Naive thymus-derived CD8-positive, alpha-beta T cell (primary cell): ENCODE measurements at regions not wholly inside any gene's neighbourhood (a gene's known extent, or its start where the extent isn't known, plus 50 kb on each side); places are given as distances from the start of the nearest gene placed in this dataset.
"Not testable (repeated sequence)": the region's sequence is repeated elsewhere in the genome, so short reads cannot be mapped to it uniquely, and the experiment has no call there.

Experiments used
- ATAC-seq, 2 donors: fragments of 150-1000 bp; cut with Tn5 transposase in 1 of 2; sonication (Bioruptor Pico), chemical (Tn5 transposase) in 1 of 2; 1 replicate in 1 of 2; 2 replicates in 1 of 2; pipeline ENCODE4 v1.10.0; 2021; ENCODE audit warnings: mild to moderate bottlenecking in 2 of 2, moderate library complexity in 2 of 2
- POLR2A ChIA-PET: fragments of 350-600 bp; sonication (Branson Sonifier 250); formaldehyde crosslinking; loops from one replicate; lab custom pipeline; 2021; ENCODE audit warnings: antibody characterized with exemption; lab: Charles Lee
- DNase-seq, 10 donors: peaks; one replicate each; pipeline versions ENCODE4 v3.0.0 to v3.0.0-alpha.2; 2020 to 2022
- H3K27ac Mint-ChIP-seq, 10 donors: one replicate each; pipeline ENCODE4 v1.8.0; 2020 to 2022; ENCODE audit warnings: mild to moderate bottlenecking in 10 of 10, mixed read lengths in 10 of 10, moderate library complexity in 4 of 10, inconsistent platforms in 1 of 10
- H3K27me3 Mint-ChIP-seq, 5 donors: one replicate each; pipeline ENCODE4 v1.8.0; 2021 to 2022; ENCODE audit warnings: mixed read lengths in 5 of 5
- H3K36me3 Mint-ChIP-seq, 3 donors: one replicate each; pipeline ENCODE4 v1.8.0; 2020 to 2022; ENCODE audit warnings: mixed read lengths in 3 of 3, mild to moderate bottlenecking in 2 of 3, inconsistent platforms in 1 of 3
- H3K4me1 Mint-ChIP-seq, 4 donors: one replicate each; pipeline ENCODE4 v1.8.0; 2021 to 2022; ENCODE audit warnings: mixed read lengths in 4 of 4
- H3K4me3 Mint-ChIP-seq, 10 donors: one replicate each; pipeline ENCODE4 v1.8.0; 2020 to 2022; ENCODE audit warnings: mild to moderate bottlenecking in 10 of 10, mixed read lengths in 10 of 10, moderate library complexity in 6 of 10, inconsistent platforms in 1 of 10
- H3K9me3 Mint-ChIP-seq, 9 donors: one replicate each; pipeline ENCODE4 v1.8.0; 2020 to 2022; ENCODE audit warnings: mixed read lengths in 9 of 9, mild to moderate bottlenecking in 3 of 9, inconsistent platforms in 1 of 9, moderate library complexity in 1 of 9

- H3K4me3 Mint-ChIP-seq, result no peak overlapping the region
- ATAC-seq (no peak), DNase-seq (no peak)
- no peaks in the 10 kb centered on the region for H3K27me3 Mint-ChIP-seq
- POLR2A ChIA-PET, result no interaction called here
- H3K36me3 Mint-ChIP-seq, result peaks cover 0 to 8% (median 3%) of the 10 kb centered on the region in 3 donors
- H3K9me3 Mint-ChIP-seq, result peaks cover 0 to 8% (median 0%) of the 10 kb centered on the region in 9 donors
- H3K4me1 Mint-ChIP-seq, result peaks cover 0 to 2% (median 2%) of the 10 kb centered on the region in 4 donors
- no peak overlapping the region for H3K27ac Mint-ChIP-seq
Observed at GRCh38 chr5:39946356-39947045, 521.7 kb upstream of the DAB2 start.

- H3K9me3 Mint-ChIP-seq, result peaks cover 0 to 2% (median 0%) of the 10 kb centered on the region in 9 donors
- no peak for ATAC-seq
- POLR2A ChIA-PET, result no interaction called here
- H3K27me3 Mint-ChIP-seq, result no peaks in the 10 kb centered on the region
- no peak overlapping the region for H3K27ac Mint-ChIP-seq
- H3K4me3 Mint-ChIP-seq, result no peak overlapping the region
- H3K4me1 Mint-ChIP-seq, result peaks cover 0 to 2% (median 2%) of the 10 kb centered on the region in 4 donors
- no peak for DNase-seq
- peaks cover 0 to 2% (median 0%) of the 10 kb centered on the region in 3 donors for H3K36me3 Mint-ChIP-seq
Observed at GRCh38 chr5:39945870-39946269, 521.1 kb upstream of the DAB2 start.

GRCh38 chr5:39943811-39944210, 519.0 kb upstream of the DAB2 start:
- H3K27me3 Mint-ChIP-seq, result no peaks in the 10 kb centered on the region
- no peak overlapping the region for H3K4me3 Mint-ChIP-seq
- POLR2A ChIA-PET, result no interaction called here
- peaks cover 0 to 6% (median 0%) of the 10 kb centered on the region in 9 donors for H3K9me3 Mint-ChIP-seq
- ATAC-seq, result no peak
- DNase-seq, result no peak
- no peak overlapping the region for H3K27ac Mint-ChIP-seq
- no peaks in the 10 kb centered on the region for H3K4me1 Mint-ChIP-seq
- H3K36me3 Mint-ChIP-seq, result no peaks in the 10 kb centered on the region

- ATAC-seq (no peak), DNase-seq (no peak)
- Mint-ChIP-seq H3K4me3 (no peak overlapping the region), H3K36me3 (peaks cover 0 to 3% (median 0%) of the 10 kb centered on the region in 3 donors), H3K27ac (no peak overlapping the region), H3K9me3 (peaks cover 0 to 8% (median 0%) of the 10 kb centered on the region in 9 donors), H3K27me3 (peaks cover 0 to 5% (median 0%) of the 10 kb centered on the region in 5 donors), H3K4me1 (no peaks in the 10 kb centered on the region)
- POLR2A ChIA-PET, result no interaction called here
Observed at GRCh38 chr5:39942606-39943005, 517.8 kb upstream of the DAB2 start.

- POLR2A ChIA-PET, result no interaction called here
- no peak overlapping the region for H3K4me3 Mint-ChIP-seq
- no peak for ATAC-seq
Observed at GRCh38 chr5:39941416-39941815, 516.6 kb upstream of the DAB2 start.

GRCh38 chr5:39934830-39935229, 510.1 kb upstream of the DAB2 start:
- no peak overlapping the region for H3K4me3 Mint-ChIP-seq
- ATAC-seq, result no peak
- H3K27me3 Mint-ChIP-seq, result peaks cover 10 to 23% (median 16%) of the 10 kb centered on the region in 5 donors

More at GRCh38 chr5:39941416-39941815, 516.6 kb upstream of the DAB2 start:
- no peak overlapping the region for H3K27ac Mint-ChIP-seq
- H3K36me3 Mint-ChIP-seq, result peaks cover 0 to 3% (median 0%) of the 10 kb centered on the region in 3 donors
- no peak for DNase-seq
- peaks cover 0 to 8% (median 0%) of the 10 kb centered on the region in 9 donors for H3K9me3 Mint-ChIP-seq
- peaks cover 0 to 5% (median 4%) of the 10 kb centered on the region in 5 donors for H3K27me3 Mint-ChIP-seq
- no peaks in the 10 kb centered on the region for H3K4me1 Mint-ChIP-seq

GRCh38 chr5:39933061-39933460, 508.3 kb upstream of the DAB2 start:
- peaks cover 0 to 5% (median 0%) of the 10 kb centered on the region in 9 donors for H3K9me3 Mint-ChIP-seq
- POLR2A ChIA-PET, result no interaction called here
- no peak overlapping the region for H3K27ac Mint-ChIP-seq
- no peaks in the 10 kb centered on the region for H3K4me1 Mint-ChIP-seq
- H3K27me3 Mint-ChIP-seq, result peaks cover 11 to 26% (median 17%) of the 10 kb centered on the region in 5 donors
- no peak for DNase-seq
- no peak for ATAC-seq
- H3K36me3 Mint-ChIP-seq, result no peaks in the 10 kb centered on the region
- H3K4me3 Mint-ChIP-seq, result no peak overlapping the region

More at GRCh38 chr5:39934830-39935229, 510.1 kb upstream of the DAB2 start:
- H3K27ac Mint-ChIP-seq, result no peak overlapping the region
- H3K4me1 Mint-ChIP-seq, result no peaks in the 10 kb centered on the region
- peaks cover 0 to 3% (median 0%) of the 10 kb centered on the region in 3 donors for H3K36me3 Mint-ChIP-seq
- no peak for DNase-seq
- peaks cover 0 to 8% (median 0%) of the 10 kb centered on the region in 9 donors for H3K9me3 Mint-ChIP-seq
- POLR2A ChIA-PET, result no interaction called here

- no peaks in the 10 kb centered on the region for H3K4me1 Mint-ChIP-seq
- POLR2A ChIA-PET, result no interaction called here
- peaks cover 0 to 1% (median 0%) of the 10 kb centered on the region in 9 donors for H3K9me3 Mint-ChIP-seq
- DNase-seq (no peak), ATAC-seq (no peak)
- H3K27ac Mint-ChIP-seq, result no peak overlapping the region
- H3K27me3 Mint-ChIP-seq, result peaks cover 11 to 30% (median 16%) of the 10 kb centered on the region in 5 donors
- no peak overlapping the region for H3K4me3 Mint-ChIP-seq
- no peaks in the 10 kb centered on the region for H3K36me3 Mint-ChIP-seq
Observed at GRCh38 chr5:39928709-39929108, 503.9 kb upstream of the DAB2 start.

- Mint-ChIP-seq H3K36me3 (peaks cover 0 to 5% (median 0%) of the 10 kb centered on the region in 3 donors), H3K4me1 (no peaks in the 10 kb centered on the region), H3K27me3 (peaks cover 0 to 2% (median 0%) of the 10 kb centered on the region in 5 donors), H3K4me3 (no peak overlapping the region), H3K27ac (no peak overlapping the region), H3K9me3 (peaks cover 0 to 5% (median 0%) of the 10 kb centered on the region in 9 donors)
- no peak for ATAC-seq
- POLR2A ChIA-PET, result no interaction called here
- no peak for DNase-seq
Observed at GRCh38 chr5:39919876-39920275, 495.1 kb upstream of the DAB2 start.

GRCh38 chr5:39912906-39913305, 488.1 kb upstream of the DAB2 start:
- Mint-ChIP-seq H3K9me3 (peaks cover 0 to 22% (median 4%) of the 10 kb centered on the region in 9 donors), H3K27me3 (peaks cover 8 to 15% (median 15%) of the 10 kb centered on the region in 5 donors), H3K4me3 (no peak overlapping the region), H3K4me1 (no peaks in the 10 kb centered on the region), H3K27ac (no peak overlapping the region), H3K36me3 (peaks cover 0 to 5% (median 0%) of the 10 kb centered on the region in 3 donors)
- ATAC-seq (no peak), DNase-seq (no peak)
- POLR2A ChIA-PET, result no interaction called here

- Mint-ChIP-seq H3K27me3 (peaks cover 12 to 52% (median 30%) of the 10 kb centered on the region in 5 donors), H3K9me3 (peaks cover 0 to 18% (median 2%) of the 10 kb centered on the region in 9 donors)
- POLR2A ChIA-PET, H3K36me3 Mint-ChIP-seq, H3K4me1 Mint-ChIP-seq, H3K4me3 Mint-ChIP-seq, H3K27ac Mint-ChIP-seq, DNase-seq, ATAC-seq: not testable (repeated sequence)
Observed at GRCh38 chr5:39907267-39907951, 482.6 kb upstream of the DAB2 start.

- Mint-ChIP-seq H3K4me1 (no peaks in the 10 kb centered on the region), H3K27ac (no peak overlapping the region), H3K9me3 (peaks cover 0 to 18% (median 2%) of the 10 kb centered on the region in 9 donors), H3K36me3 (peaks cover 0 to 2% (median 0%) of the 10 kb centered on the region in 3 donors), H3K4me3 (no peak overlapping the region), H3K27me3 (peaks cover 12 to 52% (median 30%) of the 10 kb centered on the region in 5 donors)
- ATAC-seq (no peak), DNase-seq (no peak)
- POLR2A ChIA-PET, result no interaction called here
Observed at GRCh38 chr5:39906146-39906545, 481.4 kb upstream of the DAB2 start.

- no peak overlapping the region for H3K27ac Mint-ChIP-seq
- no peak for ATAC-seq
Observed at GRCh38 chr5:39905356-39905755, 480.6 kb upstream of the DAB2 start.

More at GRCh38 chr5:39905356-39905755, 480.6 kb upstream of the DAB2 start:
- H3K36me3 Mint-ChIP-seq, result peaks cover 0 to 2% (median 0%) of the 10 kb centered on the region in 3 donors
- H3K9me3 Mint-ChIP-seq, result peaks cover 0 to 14% (median 2%) of the 10 kb centered on the region in 9 donors
- no peak overlapping the region for H3K4me3 Mint-ChIP-seq
- POLR2A ChIA-PET, result no interaction called here
- no peak for DNase-seq
- peaks cover 10 to 52% (median 30%) of the 10 kb centered on the region in 5 donors for H3K27me3 Mint-ChIP-seq
- H3K4me1 Mint-ChIP-seq, result no peaks in the 10 kb centered on the region
